A673 (cell line): ENCODE measurements at regions not wholly inside any gene's neighbourhood (a gene's known extent, or its start where the extent isn't known, plus 50 kb on each side); places are given as distances from the start of the nearest gene placed in this dataset.

ENCODE experiments used
- CTCF ChIP-seq: fragments of 300-800, 200-600 bp; sonication (generic); conservative IDR thresholded peaks from 2 replicates; pipeline ENCODE4 v1.5.1; 2017; ENCODE audit warnings: low read depth, mild to moderate bottlenecking, antibody characterized with exemption, low read length, moderate library complexity, mixed read lengths
- EZH2 ChIP-seq: fragments of 200-600 bp; sonication (generic); IDR thresholded peaks from 2 replicates; pipeline ENCODE4 v1.6.1; 2017; ENCODE audit warnings: borderline replicate concordance, low read depth, mild to moderate bottlenecking, mixed read lengths, antibody characterized with exemption, low read length; ENCODE audit not compliant: poor library complexity, severe bottlenecking

GRCh38 chr1:182186757-182187146 lies 125.2 kb upstream of the ZNF648 start:
- TF ChIP-seq CTCF (no peak), EZH2 (no peak)
